ENCODE measurements at regions not wholly inside any gene's neighbourhood (a gene's known extent, or its start where the extent isn't known, plus 50 kb on each side); places are given as distances from the start of the nearest gene placed in this dataset.
"Not testable (repeated sequence)": the region's sequence is repeated elsewhere in the genome, so short reads cannot be mapped to it uniquely, and the experiment has no call there.

DNA sequence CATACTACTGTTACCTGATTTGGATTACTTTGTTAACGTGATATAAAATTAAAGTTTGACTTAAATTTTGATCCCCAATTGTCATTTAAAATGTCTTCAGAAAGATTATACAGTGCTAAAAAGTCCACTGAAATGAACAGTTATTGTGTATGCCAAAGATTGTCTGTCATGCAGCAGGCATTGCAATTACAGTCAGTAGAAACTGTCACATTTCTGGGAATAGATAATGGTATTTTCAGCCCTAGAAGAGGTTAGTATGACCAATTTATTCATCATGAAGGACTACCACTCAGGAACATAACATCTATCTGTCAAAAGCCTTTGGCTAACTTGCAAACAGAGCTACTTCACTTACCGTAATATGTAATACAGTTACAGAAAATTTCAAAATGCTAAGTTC is 852.5 kb upstream of the TENM4 start:
- DNase-seq (ENCODE audit: low read depth, low spot score), result no peak

DNA sequence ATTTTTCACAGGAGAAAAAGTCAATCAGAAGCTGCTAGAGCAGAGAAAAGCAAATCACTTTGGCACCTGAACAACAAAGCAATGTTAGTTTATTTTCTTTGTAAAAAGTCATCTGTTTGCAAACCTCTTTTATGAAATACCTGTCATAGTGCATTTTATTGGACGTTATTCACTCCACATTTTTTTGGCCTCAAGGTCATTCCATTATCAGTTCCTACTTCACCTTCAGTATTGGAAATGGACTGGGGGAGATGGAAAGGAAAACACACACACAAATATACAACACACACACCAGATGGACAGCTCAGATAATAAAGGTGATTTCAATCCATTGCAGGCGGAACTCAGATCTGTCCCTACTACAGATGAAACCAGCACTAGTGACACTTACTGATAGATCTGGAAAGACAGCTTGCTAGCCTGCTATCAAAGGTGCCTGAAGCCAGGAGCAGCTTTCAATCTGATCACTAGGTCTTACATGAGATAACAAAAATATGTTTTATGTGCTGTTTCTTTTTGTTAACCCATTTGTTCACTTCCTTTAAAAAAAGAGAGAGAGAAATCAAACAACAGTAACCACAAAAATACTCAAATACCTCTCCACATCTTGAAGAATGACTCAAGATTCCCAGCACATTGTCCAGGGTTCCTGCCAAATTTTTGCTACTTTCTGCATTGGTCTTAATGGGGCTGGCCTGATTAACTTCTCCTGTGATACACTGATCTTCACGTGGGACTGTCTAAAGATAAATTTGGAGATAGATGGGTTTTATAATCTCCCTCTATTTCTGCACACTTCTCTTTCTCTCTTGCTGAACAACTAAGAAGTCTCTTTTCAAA is 844.3 kb upstream of the TENM4 start:
- DNase-seq (ENCODE audit: low read depth, low spot score), result no peak

DNA sequence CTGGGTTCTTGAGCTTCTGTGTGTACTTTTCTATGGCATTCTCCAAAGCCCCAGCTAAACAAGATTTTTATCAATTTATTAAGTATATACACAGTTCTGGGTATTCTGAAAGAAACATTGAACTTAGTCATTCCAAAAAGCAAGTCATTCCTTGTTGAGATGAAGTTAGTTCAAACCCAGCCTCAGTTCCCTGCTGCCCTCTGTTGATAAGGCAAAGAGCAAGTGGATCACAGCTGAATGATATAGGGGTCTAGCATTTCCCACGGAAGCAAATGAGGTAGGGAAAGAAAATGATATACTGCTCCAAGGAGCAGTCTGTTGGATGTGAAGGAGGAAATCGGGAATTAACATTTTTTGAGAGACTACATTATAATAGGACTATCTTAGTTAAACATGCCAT is 841.8 kb upstream of the TENM4 start:
- DNase-seq (ENCODE audit: low read depth, low spot score), result no peak

DNA sequence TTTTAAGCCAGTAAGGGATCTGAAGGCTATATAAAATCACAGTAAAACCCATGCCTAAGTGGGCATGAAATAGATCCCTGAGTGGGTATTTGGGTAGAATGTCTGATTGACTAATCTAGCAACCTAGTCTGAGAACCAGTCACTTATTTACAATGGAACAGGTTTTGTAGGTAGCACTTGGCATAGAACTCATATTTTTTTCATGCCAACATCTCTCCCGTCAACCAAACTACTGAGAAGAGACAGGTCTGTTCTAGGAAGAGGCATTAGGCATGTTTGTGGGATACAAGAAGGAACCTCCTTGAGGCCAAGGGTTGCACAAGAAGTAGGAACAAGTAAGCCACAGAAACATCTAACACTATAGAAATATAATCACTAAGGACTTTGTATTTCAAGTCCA is 840.4 kb upstream of the TENM4 start:
- no peak for DNase-seq (ENCODE audit: low read depth, low spot score)

DNA sequence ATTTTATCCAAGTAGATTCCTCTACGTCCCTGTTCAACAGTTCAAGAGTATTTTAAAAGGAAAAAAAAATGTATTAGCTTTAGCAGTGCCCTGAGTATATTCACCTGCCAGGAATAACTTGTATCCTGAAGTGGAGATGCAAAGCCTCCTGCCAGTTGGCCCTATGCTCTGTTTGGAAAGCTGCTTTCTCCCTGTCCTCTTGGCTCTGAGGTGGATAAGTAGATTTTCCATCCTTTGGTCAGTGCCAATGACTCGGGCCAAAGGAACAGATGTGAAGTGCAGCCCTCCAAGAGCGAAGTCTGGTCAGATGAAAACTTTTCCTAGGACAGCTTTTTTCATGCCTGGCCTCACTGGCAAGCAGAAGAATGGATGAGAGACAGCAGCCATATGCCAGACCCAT is 839.9 kb upstream of the TENM4 start:
- no peak for DNase-seq (ENCODE audit: low read depth, low spot score)

DNA sequence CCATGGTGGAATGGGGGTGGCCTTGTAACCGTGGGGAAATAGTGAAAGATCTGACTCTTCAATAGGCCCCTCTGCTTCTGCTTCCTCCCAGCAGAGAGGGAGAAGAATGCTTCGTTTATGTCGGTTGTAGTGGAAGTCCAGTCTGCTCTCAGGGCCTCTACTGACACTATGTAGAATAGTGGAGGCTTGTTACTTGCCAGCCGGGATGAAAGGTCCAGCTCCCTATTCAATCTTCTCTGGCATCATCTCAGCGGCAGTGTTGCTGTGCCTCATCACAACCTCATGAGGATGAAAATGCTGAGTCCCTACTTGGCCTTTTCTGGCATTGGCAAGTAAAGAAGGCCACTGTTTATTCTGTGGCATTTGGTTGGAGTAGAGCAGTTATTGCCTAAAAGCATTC is 820.9 kb upstream of the TENM4 start:
- DNase-seq (ENCODE audit: low read depth, low spot score), result no peak

DNA sequence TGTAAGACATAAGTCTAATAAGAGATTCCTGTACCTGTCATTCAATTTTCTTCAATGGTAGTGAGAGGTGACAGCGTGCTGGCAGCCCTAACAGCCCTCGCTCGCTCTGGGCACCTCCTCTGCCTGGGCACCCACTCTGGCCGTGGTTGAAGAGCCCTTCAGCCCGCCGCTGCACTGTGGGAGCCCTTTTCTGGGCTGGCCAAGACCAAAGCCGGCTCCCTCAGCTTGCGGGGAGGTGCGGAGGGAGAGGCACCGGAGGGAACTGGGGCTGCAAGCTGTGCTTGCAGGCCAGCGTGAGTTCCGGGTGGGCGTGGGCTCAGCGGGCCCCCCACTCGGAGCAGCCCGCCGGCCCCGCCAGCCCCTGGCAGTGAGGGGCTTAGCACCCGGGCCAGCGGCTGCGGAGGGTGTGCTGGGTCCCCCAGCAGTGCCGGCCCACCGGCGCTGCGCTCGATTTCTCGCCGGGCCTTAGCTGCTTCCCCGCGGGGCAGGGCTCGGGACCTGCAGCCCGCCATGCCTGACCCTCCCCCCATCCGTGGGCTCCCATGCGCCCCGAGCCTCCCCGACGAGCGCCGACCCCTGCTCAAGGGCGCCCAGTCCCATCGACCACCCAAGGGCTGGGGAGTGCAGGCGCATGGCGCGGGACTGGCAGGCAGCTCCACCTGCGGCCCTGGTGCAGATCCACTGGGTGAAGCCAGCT is 816.6 kb upstream of the TENM4 start:
- DNase-seq (ENCODE audit: low read depth, low spot score), result not testable (repeated sequence)

DNA sequence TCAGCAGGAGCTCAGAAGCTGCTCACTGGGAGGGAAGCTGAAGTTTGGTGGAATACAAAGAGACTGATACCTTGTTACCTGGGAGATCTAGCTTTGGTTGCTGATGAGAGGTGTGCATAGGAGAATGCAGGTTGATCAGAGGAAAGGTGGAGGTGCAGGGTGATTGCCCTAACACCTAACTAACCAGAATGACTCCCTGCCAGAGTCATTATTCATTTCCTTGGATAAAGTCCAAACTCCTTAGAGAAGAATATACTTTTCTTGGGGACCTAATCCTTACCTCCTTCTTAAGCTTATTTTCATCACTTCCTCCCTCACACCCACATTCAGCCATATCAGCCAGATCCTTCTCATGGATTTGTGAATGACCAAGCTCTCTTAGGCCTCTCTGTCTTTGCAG is 814.2 kb upstream of the TENM4 start:
- DNase-seq (ENCODE audit: low read depth, low spot score), result no peak

DNA sequence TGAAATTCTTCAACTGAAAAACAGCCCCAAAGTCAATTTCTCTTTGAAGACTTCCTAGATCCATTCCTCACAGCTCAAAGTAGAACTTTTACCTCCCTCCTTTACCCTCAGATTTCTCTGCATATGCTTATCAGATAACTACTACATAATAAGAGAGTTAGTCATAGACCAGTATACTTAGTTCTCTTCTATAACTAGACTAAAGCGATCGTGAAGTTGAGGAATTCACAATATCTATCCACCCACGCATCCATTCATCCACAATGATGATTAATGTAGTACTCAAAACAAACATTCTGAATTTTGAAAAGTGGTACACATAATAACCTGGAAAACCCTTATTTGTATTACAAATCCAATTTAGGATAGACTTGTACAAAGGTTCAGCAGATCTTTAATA is 800.9 kb upstream of the TENM4 start:
- DNase-seq (ENCODE audit: low read depth, low spot score), result no peak

DNA sequence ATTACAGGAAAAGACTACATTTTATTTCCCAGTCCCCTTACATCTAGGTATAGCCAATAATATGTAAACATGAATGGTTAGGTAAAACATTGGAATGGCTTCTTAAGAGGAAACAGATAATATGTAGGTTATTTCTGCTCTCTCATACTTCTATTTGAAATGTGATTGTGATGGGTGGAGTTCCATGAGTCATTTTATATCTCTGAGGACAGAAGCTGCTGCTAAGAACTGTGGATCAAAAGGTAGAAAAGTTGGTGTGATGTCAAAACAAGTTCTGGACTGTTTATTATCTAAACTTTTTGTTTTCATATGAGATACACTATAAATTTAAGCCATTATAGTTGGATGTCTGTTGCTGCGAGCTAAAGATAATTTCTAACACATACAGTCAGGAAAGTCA is 799.4 kb upstream of the TENM4 start:
- DNase-seq (ENCODE audit: low read depth, low spot score), result no peak

DNA sequence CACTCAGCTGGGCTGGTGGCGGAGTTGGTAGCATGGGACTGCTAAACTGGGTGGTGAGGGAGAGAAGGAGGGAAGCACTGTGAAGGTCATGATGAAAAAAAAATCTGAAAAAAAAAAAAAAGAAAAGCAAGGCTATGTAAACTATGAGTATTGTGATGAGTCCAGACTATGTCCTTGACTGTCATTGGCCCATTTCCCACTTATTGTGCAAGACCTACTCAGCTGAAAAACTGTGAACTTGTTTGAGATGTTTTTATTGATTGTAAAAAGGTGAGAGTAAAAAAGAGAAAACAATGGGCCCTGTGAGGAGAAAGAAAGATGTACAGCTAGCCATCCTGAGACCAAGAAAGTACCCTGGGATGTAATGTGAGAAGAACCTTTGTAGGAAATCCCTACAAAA is 798.4 kb upstream of the TENM4 start:
- DNase-seq (ENCODE audit: low read depth, low spot score), result no peak

DNA sequence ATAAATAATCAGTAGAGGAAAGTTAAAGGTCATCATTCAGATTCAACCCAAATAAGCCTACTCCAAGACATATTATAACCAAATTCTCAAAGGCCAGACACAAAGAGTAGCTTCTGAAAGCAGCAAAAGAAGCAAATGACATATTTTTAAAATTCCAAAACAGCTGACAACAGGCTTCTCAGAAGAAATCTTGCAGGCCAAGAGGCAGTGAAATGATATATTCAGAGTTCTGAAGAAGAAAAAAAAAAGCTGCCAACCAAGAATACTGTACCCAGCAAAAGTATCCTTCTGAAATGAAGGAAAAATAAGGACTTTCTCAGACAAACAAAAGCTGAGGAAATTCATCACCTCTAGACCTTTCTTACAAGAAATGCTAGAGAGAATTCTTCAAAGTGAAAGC is 787.1 kb upstream of the TENM4 start:
- no peak for DNase-seq (ENCODE audit: low read depth, low spot score)

DNA sequence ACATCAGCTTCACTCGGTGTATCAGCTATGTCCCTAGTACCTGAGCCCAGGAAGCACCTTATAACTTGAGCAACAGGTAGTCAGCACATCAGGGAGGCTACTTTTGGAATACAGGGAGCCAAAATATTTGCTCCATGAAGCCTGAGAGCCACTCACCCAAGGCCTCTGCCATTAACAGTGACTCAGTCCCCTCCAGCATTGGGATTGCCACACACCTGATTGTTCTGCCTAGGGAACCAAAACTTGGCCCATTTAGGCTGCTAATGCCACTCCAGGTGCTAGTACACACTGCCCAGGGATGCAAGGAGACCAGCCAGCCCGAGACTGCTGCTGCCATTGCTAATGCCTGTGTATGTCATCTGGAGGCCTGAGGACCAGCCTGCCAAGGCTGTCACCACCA is 773.6 kb upstream of the TENM4 start:
- no peak for DNase-seq (ENCODE audit: low read depth, low spot score)

DNA sequence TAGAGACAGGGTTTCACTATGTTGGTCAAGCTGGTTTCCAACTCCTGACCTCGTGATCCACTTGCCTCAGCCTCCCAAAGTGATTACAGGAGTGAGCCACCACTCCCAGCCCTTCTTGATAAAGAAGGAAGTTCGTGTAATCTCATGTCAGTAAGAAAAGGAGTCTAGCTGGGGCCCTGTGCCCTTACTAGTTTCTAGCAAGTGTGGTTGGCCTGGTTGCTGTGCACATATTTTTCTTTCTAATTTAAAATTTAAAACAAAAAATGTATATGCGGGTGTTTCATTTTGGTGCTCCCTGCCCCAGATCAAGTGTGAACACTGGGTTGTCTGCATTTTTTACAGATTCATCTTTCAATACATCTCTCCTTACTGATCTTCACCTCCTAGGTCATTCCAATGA is 770.8 kb upstream of the TENM4 start:
- no peak for DNase-seq (ENCODE audit: low read depth, low spot score)

DNA sequence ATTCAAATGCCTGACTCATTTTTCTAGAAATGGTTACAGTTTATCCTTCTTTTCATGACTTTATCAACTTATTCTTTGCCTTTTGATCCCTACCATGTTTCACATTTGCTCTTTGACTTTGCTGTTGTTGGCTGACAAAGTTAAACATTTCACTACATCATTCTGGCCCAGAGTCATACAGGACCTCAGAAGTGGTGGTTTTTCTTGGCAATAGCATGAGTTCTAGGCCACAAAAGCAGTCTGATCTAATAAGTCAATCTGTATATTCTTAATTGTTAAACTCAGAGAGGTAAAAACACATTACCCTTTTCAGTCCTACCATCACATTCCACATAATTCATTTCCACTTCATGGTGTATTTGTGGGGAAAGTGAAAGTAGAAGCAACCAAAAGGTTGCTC is 763.2 kb upstream of the TENM4 start:
- DNase-seq (ENCODE audit: low read depth, low spot score), result no peak

DNA sequence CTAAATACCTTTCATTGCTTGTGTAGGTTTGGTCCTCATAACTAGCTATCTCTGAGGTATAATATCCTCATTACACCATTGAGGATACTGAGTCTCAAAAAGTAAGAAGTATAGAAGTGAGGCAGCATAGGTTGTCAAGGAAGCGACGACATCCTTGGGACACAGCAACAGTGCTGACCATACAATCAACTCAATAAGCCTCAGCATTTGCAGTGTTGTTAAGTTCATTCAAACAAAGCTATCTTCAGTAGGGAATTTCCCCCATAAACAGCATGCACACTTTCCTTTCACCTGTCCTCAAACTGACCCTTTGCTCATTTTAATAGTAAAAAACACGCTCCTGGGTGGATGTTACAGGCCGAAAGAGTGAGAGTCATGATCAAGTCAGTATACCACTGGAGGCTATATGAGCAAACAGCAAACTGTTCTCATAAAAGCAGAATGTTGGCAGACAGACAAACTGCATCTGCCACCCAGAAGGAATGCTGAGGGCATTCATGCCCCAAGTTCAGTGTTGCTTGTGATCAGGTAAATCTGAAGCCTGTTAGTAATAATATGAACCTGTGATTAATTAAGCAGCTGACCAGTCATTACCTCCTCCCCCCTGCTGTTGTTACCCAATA is 756.2 kb upstream of the TENM4 start:
- no peak for DNase-seq (ENCODE audit: low read depth, low spot score)

DNA sequence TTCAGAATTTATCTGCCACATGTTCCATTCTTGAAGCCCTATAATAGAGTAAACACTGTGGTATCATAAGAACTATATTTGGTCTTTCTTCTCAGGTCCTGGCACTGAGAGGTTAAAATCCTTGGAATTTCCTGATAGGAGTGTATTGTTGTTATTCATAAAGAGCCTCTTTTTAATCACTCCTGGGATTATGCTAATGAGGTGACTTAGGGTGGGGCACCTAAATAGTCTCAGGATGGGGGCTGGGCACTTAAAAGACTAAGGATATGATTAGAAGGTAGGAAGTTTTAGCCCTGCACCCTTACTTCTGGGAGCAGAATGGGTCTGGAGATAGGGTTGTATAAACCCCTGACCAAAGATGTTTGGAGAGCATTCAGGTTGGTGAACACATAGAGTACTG is 755.2 kb upstream of the TENM4 start:
- DNase-seq (ENCODE audit: low read depth, low spot score), result no peak

DNA sequence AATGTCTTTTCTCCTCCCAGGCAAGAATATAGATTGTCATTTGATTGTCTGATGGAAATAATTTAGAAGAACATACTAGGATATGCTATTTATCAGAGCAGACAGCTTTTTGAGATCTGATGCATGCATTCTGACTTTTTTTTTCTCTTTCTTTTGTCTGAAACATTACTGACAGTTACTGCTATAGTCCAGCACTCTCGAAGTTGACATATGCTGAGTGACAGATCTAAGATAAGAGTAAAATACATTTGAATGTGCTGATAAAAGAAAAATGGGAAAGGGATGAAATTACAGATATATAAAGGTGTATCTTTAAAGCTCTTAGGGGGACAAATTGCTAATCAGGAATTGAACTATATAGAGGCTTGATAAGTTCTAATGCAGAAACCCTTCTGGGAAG is 753.8 kb upstream of the TENM4 start:
- DNase-seq (ENCODE audit: low read depth, low spot score), result no peak

DNA sequence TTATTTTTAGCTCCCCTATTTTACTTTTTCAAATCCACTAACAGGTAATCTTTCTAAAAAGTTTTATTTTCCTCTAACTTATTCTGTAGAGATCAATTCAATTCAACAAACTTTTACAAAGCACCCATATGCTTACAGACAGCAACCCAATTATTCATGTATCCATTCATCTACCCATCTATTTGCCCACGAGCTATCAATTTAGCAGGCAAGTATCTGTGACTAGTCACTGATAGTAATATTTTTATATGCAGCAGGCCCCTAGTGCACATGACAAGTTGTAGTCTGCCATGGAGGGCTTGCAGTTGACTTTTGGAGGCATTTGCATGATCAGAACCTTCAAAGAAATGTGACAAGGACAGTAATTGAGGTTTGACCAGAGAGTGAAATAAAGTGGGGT is 753.2 kb upstream of the TENM4 start:
- no peak for DNase-seq (ENCODE audit: low read depth, low spot score)

DNA sequence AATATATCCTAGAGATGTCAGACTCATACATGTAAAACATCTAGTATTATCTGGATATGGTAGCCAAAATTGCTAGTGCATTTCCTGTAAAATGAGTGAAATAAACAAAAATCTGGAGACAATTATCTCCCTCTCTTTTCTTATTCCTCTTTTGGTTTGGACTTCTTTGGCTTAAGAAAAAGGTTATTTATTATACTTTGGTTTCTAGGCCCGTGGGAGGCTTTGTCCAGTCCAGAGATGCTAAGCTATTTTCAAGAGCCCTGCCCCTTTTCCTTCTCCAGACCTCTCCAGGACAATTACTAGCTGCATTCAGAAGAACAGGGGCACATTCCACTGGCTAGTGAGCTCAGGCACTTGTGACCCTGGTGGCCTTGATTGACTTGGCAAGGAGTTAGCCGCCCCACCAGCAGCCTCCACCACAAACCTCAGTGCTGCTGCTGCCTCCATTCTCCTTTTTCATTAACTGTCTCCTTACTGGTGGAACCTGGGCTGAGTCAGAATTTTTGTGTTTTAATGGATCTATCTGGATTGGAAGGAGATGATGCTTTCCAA is 747.3 kb upstream of the TENM4 start:
- no peak for DNase-seq (ENCODE audit: low read depth, low spot score)

DNA sequence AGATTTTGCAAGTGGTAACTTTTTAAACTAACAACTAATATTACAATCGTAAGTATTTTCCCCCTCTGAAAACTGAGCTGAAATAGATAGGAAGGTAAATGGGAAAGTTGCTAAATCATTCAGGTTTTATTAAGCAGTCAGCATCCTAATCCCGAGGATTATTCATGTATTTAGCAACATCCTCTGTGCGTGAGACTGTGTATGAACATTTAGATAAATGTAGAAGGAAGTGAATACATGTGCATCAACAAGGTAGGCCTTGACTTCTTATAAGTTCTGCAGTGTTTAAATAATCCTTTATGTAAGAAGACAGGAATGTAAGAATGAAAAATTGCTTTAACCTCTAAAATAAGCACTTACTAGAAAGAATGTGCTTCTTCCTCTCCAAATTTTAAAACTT is 745.9 kb upstream of the TENM4 start:
- DNase-seq (ENCODE audit: low read depth, low spot score), result no peak

DNA sequence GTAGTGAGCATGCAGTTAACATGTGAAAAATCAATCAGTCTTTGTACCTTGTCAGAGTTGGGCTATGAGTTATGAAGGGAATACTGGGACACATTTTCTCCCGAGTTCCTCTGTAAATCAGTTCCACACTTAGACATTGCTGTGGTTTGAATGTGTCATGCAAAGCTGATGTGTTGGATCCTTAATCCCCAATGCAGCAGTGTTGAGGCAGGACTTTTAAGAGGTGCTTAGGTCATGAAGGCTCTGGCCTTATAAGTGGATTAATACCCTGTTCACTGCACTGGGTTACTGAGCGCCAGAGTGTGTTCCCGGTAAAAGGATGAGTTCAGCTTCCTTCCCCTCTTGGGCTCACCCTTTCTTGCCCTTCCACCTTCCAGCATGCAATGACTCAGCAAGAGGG is 742.1 kb upstream of the TENM4 start:
- no peak for DNase-seq (ENCODE audit: low read depth, low spot score)
